22Rv1 (cell line): ENCODE measurements at regions not wholly inside any gene's neighbourhood (a gene's known extent, or its start where the extent isn't known, plus 50 kb on each side); places are given as distances from the start of the nearest gene placed in this dataset.

Experiments
- ZFX ChIP-seq: fragments of 450-650 bp; IDR thresholded peaks from 2 replicates; pipeline ENCODE4 v1.6.1; 2017; ENCODE audit warnings: antibody characterized with exemption, borderline replicate concordance
- TF ChIP-seq, protein P1 (sequence below): fragments of 450-650 bp; IDR thresholded peaks from 2 replicates; pipeline ENCODE4 v1.5.1; 2017; ENCODE audit warnings: mild to moderate bottlenecking

DNA sequence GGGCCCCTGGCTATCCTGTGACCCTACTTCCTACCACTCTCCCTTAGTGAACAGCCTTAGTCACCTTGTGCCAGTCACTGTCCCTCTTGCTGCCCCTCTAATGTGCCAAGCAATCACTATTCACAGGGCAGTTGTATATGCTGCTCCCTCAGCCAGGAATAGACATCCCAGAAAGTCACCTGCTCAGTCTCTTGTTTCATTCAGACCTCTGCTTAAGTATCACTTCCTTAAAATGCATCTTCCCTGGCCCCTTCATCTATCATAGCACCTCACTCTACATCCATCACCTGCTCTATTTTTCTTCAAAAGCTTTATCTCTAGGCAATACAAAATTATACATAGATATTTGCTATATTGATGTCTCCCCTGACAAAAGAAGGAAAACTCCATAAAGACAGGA lies 328.4 kb upstream of the NFE2L3 start:
- TF ChIP-seq, protein P1, sequence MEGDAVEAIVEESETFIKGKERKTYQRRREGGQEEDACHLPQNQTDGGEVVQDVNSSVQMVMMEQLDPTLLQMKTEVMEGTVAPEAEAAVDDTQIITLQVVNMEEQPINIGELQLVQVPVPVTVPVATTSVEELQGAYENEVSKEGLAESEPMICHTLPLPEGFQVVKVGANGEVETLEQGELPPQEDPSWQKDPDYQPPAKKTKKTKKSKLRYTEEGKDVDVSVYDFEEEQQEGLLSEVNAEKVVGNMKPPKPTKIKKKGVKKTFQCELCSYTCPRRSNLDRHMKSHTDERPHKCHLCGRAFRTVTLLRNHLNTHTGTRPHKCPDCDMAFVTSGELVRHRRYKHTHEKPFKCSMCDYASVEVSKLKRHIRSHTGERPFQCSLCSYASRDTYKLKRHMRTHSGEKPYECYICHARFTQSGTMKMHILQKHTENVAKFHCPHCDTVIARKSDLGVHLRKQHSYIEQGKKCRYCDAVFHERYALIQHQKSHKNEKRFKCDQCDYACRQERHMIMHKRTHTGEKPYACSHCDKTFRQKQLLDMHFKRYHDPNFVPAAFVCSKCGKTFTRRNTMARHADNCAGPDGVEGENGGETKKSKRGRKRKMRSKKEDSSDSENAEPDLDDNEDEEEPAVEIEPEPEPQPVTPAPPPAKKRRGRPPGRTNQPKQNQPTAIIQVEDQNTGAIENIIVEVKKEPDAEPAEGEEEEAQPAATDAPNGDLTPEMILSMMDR = no peak
- no peak for TF ChIP-seq ZFX
